Activated T-cell treated with anti-CD3 and anti-CD28 coated beads, Interleukin-2, amount 50 U/mL, for 72 hours (primary cell): ENCODE measurements at regions not wholly inside any gene's neighbourhood (a gene's known extent, or its start where the extent isn't known, plus 50 kb on each side); places are given as distances from the start of the nearest gene placed in this dataset.

Experiments used
- ATAC-seq, 2 donors: fragments of 150-1000 bp; cut with Tn5 transposase; replicated peaks in 1 of 2; 2 replicates each; pipeline ENCODE4 v1.10.0; 2021; ENCODE audit warnings: moderate library complexity in 2 of 2, mild to moderate bottlenecking in 1 of 2
- DNase-seq, 2 donors: peaks; one replicate each; pipeline ENCODE4 v3.0.0; 2021 to 2022; ENCODE audit warnings: mixed read lengths in 1 of 2
- H3K27ac Mint-ChIP-seq: one replicate; pipeline ENCODE4 v1.8.0; 2022; ENCODE audit warnings: mild to moderate bottlenecking, moderate library complexity, mixed read lengths
- H3K27me3 Mint-ChIP-seq: one replicate; pipeline ENCODE4 v1.8.0; 2022; ENCODE audit warnings: low read depth, mixed read lengths
- H3K36me3 Mint-ChIP-seq, 2 donors: one replicate each; pipeline ENCODE4 v1.8.0; 2022; ENCODE audit warnings: mixed read lengths in 2 of 2, mild to moderate bottlenecking in 1 of 2; ENCODE audit not compliant: insufficient read depth in 2 of 2
- H3K4me1 Mint-ChIP-seq: one replicate; pipeline ENCODE4 v1.8.0; 2022; ENCODE audit warnings: low read depth, mixed read lengths
- H3K4me3 Mint-ChIP-seq, 2 donors: one replicate each; pipeline ENCODE4 v1.8.0; 2022; ENCODE audit warnings: mild to moderate bottlenecking in 2 of 2, mixed read lengths in 2 of 2, moderate library complexity in 2 of 2
- H3K9me3 Mint-ChIP-seq, 2 donors: one replicate each; pipeline ENCODE4 v1.8.0; 2022; ENCODE audit warnings: mixed read lengths in 2 of 2

- DNase-seq (no peak), ATAC-seq (no peak)
- Mint-ChIP-seq H3K36me3 (no peaks in the 10 kb centered on the region), H3K4me1 (no peaks in the 10 kb centered on the region), H3K27ac (no peak overlapping the region), H3K9me3 (peaks cover 0 to 2% of the 10 kb centered on the region in 2 donors), H3K4me3 (no peak overlapping the region), H3K27me3 (peaks cover 44% of the 10 kb centered on the region)
Measured at GRCh38 chr6:44009425-44010321, 117.6 kb downstream of the MRPL14 start.

DNA sequence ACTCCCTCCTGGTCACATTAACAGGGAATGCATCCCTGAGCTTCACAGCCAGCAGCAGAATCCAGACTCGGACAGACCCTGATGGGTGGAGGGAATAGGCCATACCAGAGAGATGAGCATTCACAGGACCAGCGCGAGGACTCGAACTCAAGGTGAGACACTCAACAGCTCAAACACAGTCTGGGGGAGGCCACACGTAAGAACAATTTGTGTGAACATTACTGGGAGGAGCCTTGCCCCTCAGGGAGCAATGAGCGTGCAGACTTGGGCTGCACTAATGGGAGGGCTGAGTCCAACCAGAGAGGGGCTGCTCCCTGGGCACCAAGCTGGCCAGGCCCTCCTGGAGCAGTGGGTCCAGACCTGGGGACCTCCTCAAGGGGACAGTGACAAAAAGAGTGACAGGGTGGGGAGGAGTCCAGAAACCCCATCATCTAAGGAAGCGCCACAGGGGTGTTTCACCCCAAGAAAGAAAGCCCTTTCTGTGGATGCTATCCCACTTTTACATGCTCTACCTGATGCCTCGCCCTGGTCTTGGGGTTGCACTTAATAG lies 118.4 kb downstream of the MRPL14 start:
- no peak overlapping the region for H3K4me3 Mint-ChIP-seq
- no peaks in the 10 kb centered on the region for H3K4me1 Mint-ChIP-seq
- peaks cover 52% of the 10 kb centered on the region for H3K27me3 Mint-ChIP-seq
- no peaks in the 10 kb centered on the region for H3K36me3 Mint-ChIP-seq
- no peak overlapping the region for H3K27ac Mint-ChIP-seq
- peaks cover 0 to 2% of the 10 kb centered on the region in 2 donors for H3K9me3 Mint-ChIP-seq
- DNase-seq: no peak
- no peak for ATAC-seq

DNA sequence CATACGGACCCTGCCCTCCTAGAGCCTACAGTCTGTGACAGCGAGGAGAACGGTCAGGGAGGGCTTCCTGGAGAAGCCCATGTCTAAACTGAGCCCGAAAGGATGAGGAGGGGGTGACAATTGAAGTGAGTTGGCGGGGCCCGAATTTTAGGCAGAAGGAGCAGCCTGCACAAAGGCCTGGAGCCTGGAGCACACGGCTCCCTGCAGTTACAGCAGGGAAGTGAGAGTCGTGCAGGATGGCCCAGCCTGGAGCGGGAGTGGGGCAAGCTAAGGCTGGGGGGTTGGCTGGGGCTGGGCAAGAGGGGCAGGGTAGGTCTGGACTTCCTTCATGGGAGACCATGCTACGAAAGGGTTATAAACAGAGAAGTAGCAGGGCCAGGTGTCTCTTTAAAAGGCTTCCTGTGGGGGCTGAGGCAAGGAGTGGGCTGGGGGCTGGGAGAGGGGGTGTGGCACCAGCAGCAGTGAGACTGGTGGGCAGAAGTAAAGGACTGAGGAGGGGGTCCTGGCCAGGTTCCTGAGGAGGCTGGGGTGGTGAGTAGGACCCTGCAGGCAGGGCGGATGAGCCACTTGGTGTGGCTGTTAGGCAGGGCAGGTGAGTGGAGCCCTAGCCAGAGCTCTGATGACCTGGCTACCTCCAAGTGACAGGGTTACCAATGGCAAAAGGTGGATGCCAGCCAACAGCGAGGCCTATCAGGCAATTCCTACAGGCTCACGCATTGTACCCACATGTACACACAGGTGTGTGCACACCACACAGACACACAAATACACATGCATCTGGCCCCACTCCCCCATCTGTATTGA lies 119.2 kb downstream of the MRPL14 start:
- Mint-ChIP-seq H3K27me3 (peaks cover 51% of the 10 kb centered on the region), H3K4me1 (peaks cover 3% of the 10 kb centered on the region), H3K27ac (no peak overlapping the region), H3K4me3 (no peak overlapping the region), H3K36me3 (no peaks in the 10 kb centered on the region), H3K9me3 (peaks cover 0 to 2% of the 10 kb centered on the region in 2 donors)
- ATAC-seq: no peak
- DNase-seq: no peak

DNA sequence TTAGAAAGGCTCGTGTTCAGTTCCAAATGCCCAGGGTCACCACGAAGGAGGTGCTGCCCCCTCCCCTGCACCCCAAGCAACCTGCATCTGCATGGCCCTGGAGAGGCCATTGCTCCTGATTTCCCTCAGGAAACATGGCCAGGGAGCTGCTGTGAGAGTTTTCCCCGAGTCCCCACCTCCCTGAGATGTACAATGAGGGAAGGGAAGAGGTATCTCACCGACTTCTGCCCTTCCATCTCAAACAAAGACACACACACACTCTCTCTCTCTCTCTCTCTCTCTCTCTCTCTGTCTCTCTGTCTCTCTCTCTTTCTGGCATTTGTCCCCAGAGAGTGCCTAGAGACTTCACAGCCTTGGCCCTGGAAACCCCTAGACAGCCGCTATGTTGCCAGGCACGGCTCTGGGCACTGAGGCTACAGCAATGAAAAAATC lies 120.4 kb downstream of the MRPL14 start:
- no peak for DNase-seq
- H3K27me3 Mint-ChIP-seq: peaks cover 48% of the 10 kb centered on the region
- no peak overlapping the region for H3K27ac Mint-ChIP-seq
- H3K4me1 Mint-ChIP-seq: peaks cover 5% of the 10 kb centered on the region
- H3K36me3 Mint-ChIP-seq: no peaks in the 10 kb centered on the region
- no peak for ATAC-seq
- H3K4me3 Mint-ChIP-seq: no peak overlapping the region
- no peaks in the 10 kb centered on the region for H3K9me3 Mint-ChIP-seq

GRCh38 chr6:44006123-44006871 lies 121.0 kb downstream of the MRPL14 start:
- DNase-seq: no peak
- Mint-ChIP-seq H3K36me3 (no peaks in the 10 kb centered on the region), H3K27ac (no peak overlapping the region), H3K4me1 (peaks cover 10% of the 10 kb centered on the region), H3K27me3 (peaks cover 50% of the 10 kb centered on the region), H3K9me3 (no peaks in the 10 kb centered on the region), H3K4me3 (no peak overlapping the region)
- ATAC-seq: no peak

DNA sequence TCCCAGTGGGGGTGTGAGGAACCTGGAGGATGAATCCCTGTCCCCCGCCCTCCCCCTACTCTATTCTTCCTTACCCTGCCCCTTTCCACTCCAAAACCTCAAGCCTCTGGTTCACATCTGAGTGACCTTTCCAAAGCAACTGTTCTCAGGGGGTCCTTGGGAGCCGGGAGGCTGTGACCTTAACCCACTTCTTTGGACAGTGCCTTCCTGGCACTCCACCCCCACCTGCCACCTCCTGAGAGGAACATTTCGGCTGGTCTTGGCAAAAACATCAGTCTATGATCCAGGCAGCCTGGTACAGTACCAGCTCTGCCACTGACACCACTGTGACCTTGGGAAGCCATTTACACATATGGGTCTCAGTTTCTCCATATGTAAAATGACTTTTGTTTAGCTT lies 121.7 kb downstream of the MRPL14 start:
- no peaks in the 10 kb centered on the region for H3K36me3 Mint-ChIP-seq
- no peak overlapping the region for H3K27ac Mint-ChIP-seq
- H3K27me3 Mint-ChIP-seq: peaks cover 50% of the 10 kb centered on the region
- no peak overlapping the region for H3K4me3 Mint-ChIP-seq
- peaks cover 15% of the 10 kb centered on the region for H3K4me1 Mint-ChIP-seq
- ATAC-seq (no peak), DNase-seq (no peak)
- H3K9me3 Mint-ChIP-seq: no peaks in the 10 kb centered on the region

- Mint-ChIP-seq H3K36me3 (no peaks in the 10 kb centered on the region), H3K9me3 (no peaks in the 10 kb centered on the region), H3K4me3 (no peak overlapping the region), H3K4me1 (peaks cover 19% of the 10 kb centered on the region), H3K27me3 (peaks cover 50% of the 10 kb centered on the region), H3K27ac (no peak overlapping the region)
- ATAC-seq (no peak), DNase-seq (no peak)
Measured at GRCh38 chr6:44004625-44005506, 122.4 kb downstream of the MRPL14 start.

DNA sequence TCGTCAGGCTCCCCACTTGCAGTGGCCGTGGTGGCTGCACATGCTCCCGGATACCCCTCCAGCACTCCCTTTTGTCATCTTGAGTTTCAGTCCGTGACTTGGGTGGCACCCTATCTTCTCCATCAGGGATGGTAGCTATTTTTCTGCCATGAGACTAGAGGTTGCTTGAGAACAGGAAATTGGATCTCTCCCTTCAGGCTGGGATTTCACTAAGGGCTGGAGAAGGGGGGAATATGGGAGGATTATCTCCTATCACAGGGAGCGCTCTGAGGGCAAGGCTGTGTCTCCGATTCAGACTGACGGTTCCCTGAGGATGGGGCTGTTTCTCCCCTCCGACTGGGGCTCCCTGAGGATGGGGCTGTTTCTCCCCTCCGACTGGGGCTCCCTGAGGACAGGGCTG lies 123.1 kb downstream of the MRPL14 start:
- Mint-ChIP-seq H3K4me1 (peaks cover 19% of the 10 kb centered on the region), H3K4me3 (peak overlapping the region in 1 of 2 donors; percentile 13), H3K27me3 (peaks cover 43% of the 10 kb centered on the region), H3K9me3 (no peaks in the 10 kb centered on the region), H3K36me3 (no peaks in the 10 kb centered on the region), H3K27ac (no peak overlapping the region)
- DNase-seq (no peak), ATAC-seq (no peak)

GRCh38 chr6:44003345-44004061 lies 123.7 kb downstream of the MRPL14 start:
- peak overlapping the region in 1 of 2 donors; percentile 75 for H3K4me3 Mint-ChIP-seq
- DNase-seq (peak; percentile 11 to 36), ATAC-seq (peak in 1 of 2 donors; percentile 8)
- H3K27me3 Mint-ChIP-seq: peaks cover 41% of the 10 kb centered on the region
- no peaks in the 10 kb centered on the region for H3K9me3 Mint-ChIP-seq
- H3K36me3 Mint-ChIP-seq: no peaks in the 10 kb centered on the region
- no peak overlapping the region for H3K27ac Mint-ChIP-seq
- peaks cover 19% of the 10 kb centered on the region for H3K4me1 Mint-ChIP-seq

DNA sequence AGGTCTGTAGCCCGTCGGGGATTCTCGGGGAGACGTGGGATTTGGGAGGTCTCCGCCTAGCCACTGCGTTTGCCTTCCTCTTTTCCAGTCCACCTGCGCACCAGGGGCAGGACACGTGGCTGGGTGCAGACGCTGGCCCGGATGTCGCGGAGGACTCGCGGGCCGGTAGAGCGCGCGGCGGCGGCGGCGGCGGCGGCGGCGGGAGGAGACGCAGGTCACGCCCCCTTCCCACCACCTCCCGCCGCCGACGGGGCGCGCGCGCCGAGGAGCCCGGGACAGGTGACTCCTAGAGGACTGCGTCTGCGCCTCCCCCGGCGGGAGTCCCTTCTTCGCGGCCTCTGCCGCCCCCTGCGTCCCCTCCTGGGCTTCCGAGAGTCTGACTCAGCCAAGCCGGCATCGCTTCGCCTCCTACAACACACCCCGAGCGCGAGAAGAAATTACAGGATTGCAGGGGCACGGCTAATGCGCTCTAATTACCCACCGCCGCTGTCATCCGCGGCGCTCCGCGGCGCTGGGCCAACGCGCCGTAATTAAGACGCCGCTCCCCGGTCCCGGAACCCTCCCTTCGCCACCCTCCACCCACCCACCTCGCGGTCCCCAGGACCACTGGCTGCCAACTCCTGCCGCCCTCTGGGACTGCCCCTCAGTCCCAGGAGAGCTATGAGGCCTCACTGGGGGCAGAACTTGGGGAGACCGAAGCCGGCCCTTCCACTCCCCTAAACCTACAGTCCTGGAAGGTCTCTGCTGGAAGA lies 124.5 kb downstream of the MRPL14 start:
- Mint-ChIP-seq H3K36me3 (no peaks in the 10 kb centered on the region), H3K27ac (no peak overlapping the region), H3K9me3 (no peaks in the 10 kb centered on the region), H3K4me3 (peak overlapping the region; percentile 70 to 75), H3K27me3 (peaks cover 39% of the 10 kb centered on the region), H3K4me1 (peaks cover 19% of the 10 kb centered on the region)
- DNase-seq (peak; percentile 69 to 79), ATAC-seq (peak; percentile 77 to 80)

DNA sequence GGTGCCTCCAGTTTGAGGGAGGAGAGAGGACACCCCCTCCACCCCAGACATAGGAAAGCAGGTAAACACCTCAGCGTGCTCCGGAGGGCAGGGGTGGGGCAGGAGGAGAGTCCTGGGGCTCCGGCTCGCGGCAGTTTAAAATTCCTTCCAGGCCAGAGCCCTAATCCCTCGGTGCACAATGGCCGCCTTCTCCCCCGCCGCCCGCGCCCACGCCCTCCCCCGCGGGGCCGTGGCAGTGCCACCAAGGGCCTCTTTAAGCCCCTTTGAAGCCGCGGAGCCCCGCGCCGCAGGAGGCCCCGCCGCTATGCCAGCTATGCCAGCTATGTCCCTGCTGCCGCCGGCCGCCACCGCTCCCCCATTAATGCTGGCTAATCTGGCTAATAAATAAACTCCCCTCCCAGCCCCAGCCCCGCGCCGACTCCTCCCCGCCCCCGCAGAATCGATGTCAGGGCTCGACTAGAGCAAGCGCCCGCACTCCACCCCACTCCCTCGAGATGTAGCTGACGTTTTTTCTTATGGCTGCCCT lies 125.1 kb downstream of the MRPL14 start:
- DNase-seq (no peak), ATAC-seq (peak in 1 of 2 donors; percentile 40)
- Mint-ChIP-seq H3K36me3 (no peaks in the 10 kb centered on the region), H3K27me3 (peaks cover 35% of the 10 kb centered on the region), H3K27ac (no peak overlapping the region), H3K9me3 (no peaks in the 10 kb centered on the region), H3K4me3 (peak overlapping the region; percentile 70 to 75), H3K4me1 (peaks cover 19% of the 10 kb centered on the region)
